ENCODE measurements at regions not wholly inside any gene's neighbourhood (a gene's known extent, or its start where the extent isn't known, plus 50 kb on each side); places are given as distances from the start of the nearest gene placed in this dataset.
"Not testable (repeated sequence)": the region's sequence is repeated elsewhere in the genome, so short reads cannot be mapped to it uniquely, and the experiment has no call there.

GRCh38 chr6:97347111-97347510, 64.1 kb upstream of the MMS22L start:
- H3K27me3 ChIP-seq (ENCODE audit: control insufficient read depth, insufficient read depth, low read length, poor library complexity, severe bottlenecking), result no peaks in the 10 kb centered on the region
- H3K27ac ChIP-seq (ENCODE audit: insufficient read depth, low read depth, low read length, poor library complexity, severe bottlenecking), result no peak overlapping the region
- peaks cover 2% of the 10 kb centered on the region for H3K9me3 ChIP-seq (ENCODE audit: control insufficient read depth, low read length)
- H3K4me1 ChIP-seq (ENCODE audit: control insufficient read depth, insufficient read depth, low read length), result no peaks in the 10 kb centered on the region
- no peak overlapping the region for H3K4me3 ChIP-seq (ENCODE audit: insufficient read depth, low read depth, low read length)
- H3K36me3 ChIP-seq (ENCODE audit: control insufficient read depth, insufficient read depth, low read length), result no peaks in the 10 kb centered on the region

- H3K4me3 ChIP-seq (ENCODE audit: insufficient read depth, low read depth, low read length), result no peak overlapping the region
- no peak overlapping the region for H3K27ac ChIP-seq (ENCODE audit: insufficient read depth, low read depth, low read length, poor library complexity, severe bottlenecking)
- no peaks in the 10 kb centered on the region for H3K9me3 ChIP-seq (ENCODE audit: control insufficient read depth, low read length)
- H3K27me3 ChIP-seq (ENCODE audit: control insufficient read depth, insufficient read depth, low read length, poor library complexity, severe bottlenecking), result no peaks in the 10 kb centered on the region
- H3K36me3 ChIP-seq (ENCODE audit: control insufficient read depth, insufficient read depth, low read length), result no peaks in the 10 kb centered on the region
- WGBS, 2 experiments, result 88 to 100% methylated on average over 1 to 2 of the region's 2 CpGs
- H3K4me1 ChIP-seq (ENCODE audit: control insufficient read depth, insufficient read depth, low read length), result no peaks in the 10 kb centered on the region
Observed at GRCh38 chr6:97361286-97361685, 78.3 kb upstream of the MMS22L start.

- Histone ChIP-seq H3K27me3 (ENCODE audit: control insufficient read depth, insufficient read depth, low read length, poor library complexity, severe bottlenecking) (no peaks in the 10 kb centered on the region), H3K36me3 (ENCODE audit: control insufficient read depth, insufficient read depth, low read length) (no peaks in the 10 kb centered on the region), H3K4me3 (ENCODE audit: insufficient read depth, low read depth, low read length) (no peak overlapping the region), H3K9me3 (ENCODE audit: control insufficient read depth, low read length) (no peaks in the 10 kb centered on the region), H3K4me1 (ENCODE audit: control insufficient read depth, insufficient read depth, low read length) (no peaks in the 10 kb centered on the region), H3K27ac (ENCODE audit: insufficient read depth, low read depth, low read length, poor library complexity, severe bottlenecking) (no peak overlapping the region)
- WGBS, 2 experiments, result 95 to 100% methylated on average over 1 of the region's 1 CpG
Observed at GRCh38 chr6:97364327-97364726, 81.3 kb upstream of the MMS22L start.

GRCh38 chr6:97382071-97382470, 99.1 kb upstream of the MMS22L start:
- H3K36me3 ChIP-seq (ENCODE audit: control insufficient read depth, insufficient read depth, low read length); H3K9me3 ChIP-seq (ENCODE audit: control insufficient read depth, low read length); H3K4me1 ChIP-seq (ENCODE audit: control insufficient read depth, insufficient read depth, low read length); H3K4me3 ChIP-seq (ENCODE audit: insufficient read depth, low read depth, low read length); H3K27ac ChIP-seq (ENCODE audit: insufficient read depth, low read depth, low read length, poor library complexity, severe bottlenecking); H3K27me3 ChIP-seq (ENCODE audit: control insufficient read depth, insufficient read depth, low read length, poor library complexity, severe bottlenecking): not testable (repeated sequence)
- WGBS, 2 experiments, result 80 to 82% methylated on average over 9 to 11 of the region's 11 CpGs

GRCh38 chr6:97392735-97393134, 109.7 kb upstream of the MMS22L start:
- H3K27ac ChIP-seq (ENCODE audit: insufficient read depth, low read depth, low read length, poor library complexity, severe bottlenecking), result no peak overlapping the region
- H3K4me3 ChIP-seq (ENCODE audit: insufficient read depth, low read depth, low read length), result no peak overlapping the region
- H3K36me3 ChIP-seq (ENCODE audit: control insufficient read depth, insufficient read depth, low read length), result no peaks in the 10 kb centered on the region
- H3K4me1 ChIP-seq (ENCODE audit: control insufficient read depth, insufficient read depth, low read length), result no peaks in the 10 kb centered on the region
- H3K27me3 ChIP-seq (ENCODE audit: control insufficient read depth, insufficient read depth, low read length, poor library complexity, severe bottlenecking), result no peaks in the 10 kb centered on the region
- H3K9me3 ChIP-seq (ENCODE audit: control insufficient read depth, low read length), result no peaks in the 10 kb centered on the region

GRCh38 chr6:97394160-97394748, 111.2 kb upstream of the MMS22L start:
- WGBS, 2 experiments, result 11 to 13% methylated on average over 1 of the region's 1 CpG
- no peaks in the 10 kb centered on the region for H3K4me1 ChIP-seq (ENCODE audit: control insufficient read depth, insufficient read depth, low read length)
- H3K36me3 ChIP-seq (ENCODE audit: control insufficient read depth, insufficient read depth, low read length), result no peaks in the 10 kb centered on the region
- no peaks in the 10 kb centered on the region for H3K27me3 ChIP-seq (ENCODE audit: control insufficient read depth, insufficient read depth, low read length, poor library complexity, severe bottlenecking)
- H3K27ac ChIP-seq (ENCODE audit: insufficient read depth, low read depth, low read length, poor library complexity, severe bottlenecking), result no peak overlapping the region
- H3K9me3 ChIP-seq (ENCODE audit: control insufficient read depth, low read length), result no peaks in the 10 kb centered on the region
- no peak overlapping the region for H3K4me3 ChIP-seq (ENCODE audit: insufficient read depth, low read depth, low read length)

GRCh38 chr6:97396880-97397279, 113.9 kb upstream of the MMS22L start:
- Histone ChIP-seq H3K9me3 (ENCODE audit: control insufficient read depth, low read length) (no peaks in the 10 kb centered on the region), H3K4me1 (ENCODE audit: control insufficient read depth, insufficient read depth, low read length) (no peaks in the 10 kb centered on the region), H3K4me3 (ENCODE audit: insufficient read depth, low read depth, low read length) (no peak overlapping the region), H3K27ac (ENCODE audit: insufficient read depth, low read depth, low read length, poor library complexity, severe bottlenecking) (no peak overlapping the region), H3K36me3 (ENCODE audit: control insufficient read depth, insufficient read depth, low read length) (no peaks in the 10 kb centered on the region), H3K27me3 (ENCODE audit: control insufficient read depth, insufficient read depth, low read length, poor library complexity, severe bottlenecking) (no peaks in the 10 kb centered on the region)
- 88 to 100% methylated on average over 3 of the region's 4 CpGs for WGBS, 2 experiments

GRCh38 chr6:97399208-97399607, 116.2 kb upstream of the MMS22L start:
- Histone ChIP-seq H3K4me3 (ENCODE audit: insufficient read depth, low read depth, low read length) (no peak overlapping the region), H3K27me3 (ENCODE audit: control insufficient read depth, insufficient read depth, low read length, poor library complexity, severe bottlenecking) (no peaks in the 10 kb centered on the region), H3K27ac (ENCODE audit: insufficient read depth, low read depth, low read length, poor library complexity, severe bottlenecking) (no peak overlapping the region), H3K36me3 (ENCODE audit: control insufficient read depth, insufficient read depth, low read length) (no peaks in the 10 kb centered on the region), H3K4me1 (ENCODE audit: control insufficient read depth, insufficient read depth, low read length) (no peaks in the 10 kb centered on the region), H3K9me3 (ENCODE audit: control insufficient read depth, low read length) (no peaks in the 10 kb centered on the region)
- 90 to 92% methylated on average over 1 to 2 of the region's 2 CpGs for WGBS, 2 experiments

- Histone ChIP-seq H3K27me3 (ENCODE audit: control insufficient read depth, insufficient read depth, low read length, poor library complexity, severe bottlenecking) (no peaks in the 10 kb centered on the region), H3K27ac (ENCODE audit: insufficient read depth, low read depth, low read length, poor library complexity, severe bottlenecking) (no peak overlapping the region), H3K4me3 (ENCODE audit: insufficient read depth, low read depth, low read length) (no peak overlapping the region), H3K9me3 (ENCODE audit: control insufficient read depth, low read length) (no peaks in the 10 kb centered on the region), H3K4me1 (ENCODE audit: control insufficient read depth, insufficient read depth, low read length) (peaks cover 5% of the 10 kb centered on the region), H3K36me3 (ENCODE audit: control insufficient read depth, insufficient read depth, low read length) (no peaks in the 10 kb centered on the region)
- 93 to 95% methylated on average over 2 of the region's 2 CpGs for WGBS, 2 experiments
Observed at GRCh38 chr6:97401533-97401932, 118.5 kb upstream of the MMS22L start.

GRCh38 chr6:97405818-97406409, 122.9 kb upstream of the MMS22L start:
- no peaks in the 10 kb centered on the region for H3K9me3 ChIP-seq (ENCODE audit: control insufficient read depth, low read length)
- no peak overlapping the region for H3K27ac ChIP-seq (ENCODE audit: insufficient read depth, low read depth, low read length, poor library complexity, severe bottlenecking)
- H3K36me3 ChIP-seq (ENCODE audit: control insufficient read depth, insufficient read depth, low read length), result no peaks in the 10 kb centered on the region
- 75 to 85% methylated on average over 3 of the region's 3 CpGs for WGBS, 2 experiments
- peaks cover 5% of the 10 kb centered on the region for H3K4me1 ChIP-seq (ENCODE audit: control insufficient read depth, insufficient read depth, low read length)
- H3K27me3 ChIP-seq (ENCODE audit: control insufficient read depth, insufficient read depth, low read length, poor library complexity, severe bottlenecking), result no peaks in the 10 kb centered on the region
- H3K4me3 ChIP-seq (ENCODE audit: insufficient read depth, low read depth, low read length), result no peak overlapping the region

GRCh38 chr6:97406633-97407032, 123.6 kb upstream of the MMS22L start:
- peaks cover 5% of the 10 kb centered on the region for H3K4me1 ChIP-seq (ENCODE audit: control insufficient read depth, insufficient read depth, low read length)
- H3K4me3 ChIP-seq (ENCODE audit: insufficient read depth, low read depth, low read length), result no peak overlapping the region
- no peaks in the 10 kb centered on the region for H3K27me3 ChIP-seq (ENCODE audit: control insufficient read depth, insufficient read depth, low read length, poor library complexity, severe bottlenecking)
- no CpG with 5 or more reads among the region's 1 CpG for WGBS, 2 experiments
- H3K27ac ChIP-seq (ENCODE audit: insufficient read depth, low read depth, low read length, poor library complexity, severe bottlenecking), result no peak overlapping the region
- no peaks in the 10 kb centered on the region for H3K9me3 ChIP-seq (ENCODE audit: control insufficient read depth, low read length)
- H3K36me3 ChIP-seq (ENCODE audit: control insufficient read depth, insufficient read depth, low read length), result no peaks in the 10 kb centered on the region

Data from ectodermal cell (in vitro differentiated cells).